MM.1S (cell line): ENCODE measurements at regions not wholly inside any gene's neighbourhood (a gene's known extent, or its start where the extent isn't known, plus 50 kb on each side); places are given as distances from the start of the nearest gene placed in this dataset.

Experiments
- CTCF ChIP-seq: fragments of 300-600 bp; sonication (generic); IDR thresholded peaks from 2 replicates; pipeline ENCODE4 v1.5.1; 2016; ENCODE audit warnings: antibody characterized with exemption, low read length, mixed read lengths
- EZH2 ChIP-seq: fragments of 300-600 bp; sonication (generic); optimal IDR thresholded peaks from 2 replicates; pipeline ENCODE3; 2017; ENCODE audit warnings: low read depth, mild to moderate bottlenecking, antibody characterized with exemption, low read length, mixed read lengths
- EZH2phosphoT487 ChIP-seq: fragments of 300-600 bp; sonication (generic); IDR thresholded peaks from 2 replicates; pipeline ENCODE4 v1.6.1; 2018; ENCODE audit warnings: antibody characterized with exemption, low read length

- TF ChIP-seq CTCF (no peak), EZH2 (no peak), EZH2phosphoT487 (no peak)
These were observed 698.7 kb downstream of the EPHA3 start for GRCh38 chr3:89806166-89806565.
